HepG2 (cell line): ENCODE measurements at regions not wholly inside any gene's neighbourhood (a gene's known extent, or its start where the extent isn't known, plus 50 kb on each side); places are given as distances from the start of the nearest gene placed in this dataset.
A peak's percentile ranks its signal among the peaks of the same experiment; 100 is the strongest.

Experiments used
- ATAC-seq: fragments of 200-7000 bp; cut with Tn5 transposase; 3 replicates; pipeline ENCODE4 v1.9.1; 2020; ENCODE audit warnings: mild to moderate bottlenecking, moderate library complexity
- BruUV-seq: library from RNA; stranded (reverse); fragments of 400-500 nt; replicated peaks from 2 replicates; lab custom pipeline; 2021; lab: Mats Ljungman, UMichigan
- CTCF ChIA-PET: fragments of 300-600 bp; formaldehyde crosslinking; extraction: SDS; loops from one replicate; lab custom pipeline; 2021; ENCODE audit warnings: low total read pairs, inconsistent platforms, low intra/inter-chr PET ratio; lab: Yijun Ruan, JAX
- POLR2A ChIA-PET: fragments of 350-600 bp; sonication (Branson Sonifier 250); formaldehyde crosslinking; loops from one replicate; lab custom pipeline; 2020; ENCODE audit warnings: antibody characterized with exemption, inconsistent platforms; lab: Yijun Ruan, JAX
- DNase-seq: peaks from one replicate; pipeline ENCODE4 v3.0.0-alpha.2; 2015; ENCODE audit warnings: low spot score
- FAIRE-seq: peaks from 3 replicates; lab custom pipeline; 2011; peaks lifted over from hg19 to GRCh38; lab: Jason Lieb, UNC
- H2AFZ ChIP-seq: one replicate; pipeline ENCODE4 v1.6.1; 2011; ENCODE audit warnings: low read length, inconsistent platforms
- H3K27ac ChIP-seq: fragments of 300-600 bp; 3 replicates; pipeline ENCODE4 v1.8.0; 2011; ENCODE audit warnings: mixed run types, mild to moderate bottlenecking, mixed read lengths, low read length, inconsistent platforms; ENCODE audit not compliant: insufficient read depth; ENCODE audit errors: extremely low read length
- H3K27me3 ChIP-seq, 2 experiments: fragments of 200-600 bp in 1 of 2; 2 replicates in 1 of 2; 3 replicates in 1 of 2; pipeline versions ENCODE4 v1.6.0 to v1.8.0; 2011; ENCODE audit warnings: low read length in 2 of 2, mild to moderate bottlenecking in 2 of 2, moderate library complexity in 2 of 2, inconsistent platforms in 1 of 2; ENCODE audit not compliant: insufficient read depth in 2 of 2, control insufficient read depth in 1 of 2
- H3K36me3 ChIP-seq, 2 experiments: fragments of 200-600 bp in 1 of 2; replicated peaks in 1 of 2; 2 replicates in 1 of 2; 3 replicates in 1 of 2; pipeline versions ENCODE4 v1.5.1 to v1.8.0; 2011; ENCODE audit warnings: low read length in 2 of 2, inconsistent platforms in 1 of 2; ENCODE audit not compliant: insufficient read depth in 2 of 2, control insufficient read depth in 1 of 2
- H3K4me1 ChIP-seq: 2 replicates; pipeline ENCODE4 v1.5.1; 2012; ENCODE audit warnings: low read length, inconsistent platforms; ENCODE audit not compliant: insufficient read depth
- H3K4me2 ChIP-seq: 2 replicates; pipeline ENCODE4 v1.6.0; 2011; ENCODE audit warnings: low read depth, low read length, inconsistent platforms
- H3K4me3 ChIP-seq, 3 experiments: fragments of 200-600 bp in 1 of 3; sonication (generic), shearing (Covaris generic) in 1 of 3; replicated peaks in 1 of 3; 2 replicates each; pipeline ENCODE4 v1.5.1; 2011 to 2016; ENCODE audit warnings: low read length in 3 of 3, inconsistent platforms in 2 of 3, low read depth in 2 of 3, mild to moderate bottlenecking in 2 of 3, control low read depth in 1 of 3, mixed read lengths in 1 of 3; ENCODE audit not compliant: insufficient read depth in 1 of 3
- H3K79me2 ChIP-seq: one replicate; pipeline ENCODE4 v1.6.1; 2011; ENCODE audit warnings: low read length, inconsistent platforms; ENCODE audit not compliant: insufficient read depth
- H3K9ac ChIP-seq: 2 replicates; pipeline ENCODE4 v1.6.0; 2011; ENCODE audit warnings: mild to moderate bottlenecking, low read depth, low read length, inconsistent platforms; ENCODE audit not compliant: insufficient read depth
- H3K9me3 ChIP-seq: 2 replicates; pipeline ENCODE4 v1.5.1; 2012; ENCODE audit warnings: mild to moderate bottlenecking, low read length
- H4K20me1 ChIP-seq: 2 replicates; pipeline ENCODE4 v1.6.0; 2011; ENCODE audit warnings: inconsistent platforms, mild to moderate bottlenecking, low read length, moderate library complexity; ENCODE audit not compliant: insufficient read depth
- PHF20 ChIP-seq: sonication (generic); formaldehyde crosslinking; IDR thresholded peaks from 2 replicates; pipeline ENCODE4 v1.5.0; 2020; ENCODE audit warnings: mild to moderate bottlenecking, missing genetic modification reagents
- ZNF263 ChIP-seq: sonication (generic); formaldehyde crosslinking; IDR thresholded peaks from 2 replicates; pipeline ENCODE4 v1.4.0; 2020; ENCODE audit warnings: missing genetic modification reagents
- ZNF264 ChIP-seq: sonication (generic); formaldehyde crosslinking; IDR thresholded peaks from 2 replicates; pipeline ENCODE4 v1.4.0; 2020; ENCODE audit warnings: missing genetic modification reagents
- ZNF878 ChIP-seq: sonication (generic); formaldehyde crosslinking; IDR thresholded peaks from 2 replicates; pipeline ENCODE4 v1.8.1; 2023; ENCODE audit warnings: mild to moderate bottlenecking, missing genetic modification reagents, moderate library complexity
- WGBS: methylation state at CpG from one replicate; pipeline ENCODE4 v1.1.6; 2017; ENCODE audit warnings: low lambda C conversion rate; 5-methylcytosine and 5-hydroxymethylcytosine counted together
- in situ Hi-C: cut with HindIII; loops from 2 replicates; pipeline ENCODE4 v1.10.0; 2017; ENCODE audit warnings: low pct_unique_long_range_greater_than_20kb; ENCODE audit not compliant: extremely low pct_ligation_motif_present
- intact Hi-C: fragments of 100-400 bp; cut with micrococcal nuclease; formaldehyde crosslinking; loops from one replicate; pipeline ENCODE4 v1.10.0; 2022; ENCODE audit not compliant: unreplicated experiment

DNA sequence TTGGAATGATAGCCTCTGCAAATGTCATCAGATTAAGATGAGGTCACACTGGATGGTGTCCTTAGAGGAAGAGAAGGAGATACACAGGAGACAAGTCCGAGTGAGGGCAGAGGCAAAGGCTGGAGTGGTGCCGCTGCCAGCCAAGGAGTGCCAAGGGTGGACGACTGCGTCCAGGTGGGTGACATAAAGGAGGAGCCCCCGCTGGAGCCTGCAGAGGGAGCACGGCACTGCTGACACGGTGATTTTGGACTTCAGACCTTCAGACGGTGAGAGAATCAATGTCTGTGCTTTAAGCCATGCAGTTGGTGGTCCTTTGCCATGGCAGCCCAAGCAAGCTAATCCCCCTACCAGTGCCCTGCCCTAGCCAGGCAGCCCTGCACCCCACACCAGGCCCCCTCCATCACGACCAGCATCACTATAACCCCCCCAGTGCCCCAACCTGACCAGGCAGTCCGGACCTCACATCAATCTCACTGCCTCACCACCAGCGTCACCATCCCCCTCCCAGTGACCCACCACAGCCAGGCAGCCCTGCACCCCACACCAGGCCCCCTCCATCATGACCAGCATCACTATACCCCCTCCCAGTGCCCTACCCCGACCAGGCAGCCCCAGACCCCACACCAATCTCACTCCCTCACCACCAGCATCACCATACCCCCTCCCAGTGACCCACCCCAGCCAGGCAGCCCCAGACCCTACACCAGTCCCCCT is 130.0 kb downstream of the HMX1 start:
- TF ChIP-seq ZNF263 (CRISPR knock-in tag) (peak; percentile 63), ZNF264 (CRISPR knock-in tag) (no peak)
- Histone ChIP-seq H3K27ac (no peak overlapping the region), H3K9ac (no peak overlapping the region), H3K4me2 (no peak overlapping the region), H3K27me3 (peaks cover 1 to 27% of the 10 kb centered on the region in 2 experiments; a peak in 2 of 5 replicates), H2AFZ (no peak overlapping the region), H3K9me3 (no peaks in the 10 kb centered on the region), H4K20me1 (no peaks in the 10 kb centered on the region), H3K4me1 (no peaks in the 10 kb centered on the region), H3K79me2 (no peaks in the 10 kb centered on the region), H3K4me3 (no peak overlapping the region), H3K36me3 (no peaks in the 10 kb centered on the region)
- ChIA-PET CTCF (no interaction called here), POLR2A (no interaction called here)
- ATAC-seq (no peak), FAIRE-seq (no peak), DNase-seq (no peak)
- in situ Hi-C loops (no loop called here), intact Hi-C loops (no loop called here)
- no TSS peak for BruUV-seq
- WGBS, result 8% methylated on average over 9 of the region's 12 CpGs

DNA sequence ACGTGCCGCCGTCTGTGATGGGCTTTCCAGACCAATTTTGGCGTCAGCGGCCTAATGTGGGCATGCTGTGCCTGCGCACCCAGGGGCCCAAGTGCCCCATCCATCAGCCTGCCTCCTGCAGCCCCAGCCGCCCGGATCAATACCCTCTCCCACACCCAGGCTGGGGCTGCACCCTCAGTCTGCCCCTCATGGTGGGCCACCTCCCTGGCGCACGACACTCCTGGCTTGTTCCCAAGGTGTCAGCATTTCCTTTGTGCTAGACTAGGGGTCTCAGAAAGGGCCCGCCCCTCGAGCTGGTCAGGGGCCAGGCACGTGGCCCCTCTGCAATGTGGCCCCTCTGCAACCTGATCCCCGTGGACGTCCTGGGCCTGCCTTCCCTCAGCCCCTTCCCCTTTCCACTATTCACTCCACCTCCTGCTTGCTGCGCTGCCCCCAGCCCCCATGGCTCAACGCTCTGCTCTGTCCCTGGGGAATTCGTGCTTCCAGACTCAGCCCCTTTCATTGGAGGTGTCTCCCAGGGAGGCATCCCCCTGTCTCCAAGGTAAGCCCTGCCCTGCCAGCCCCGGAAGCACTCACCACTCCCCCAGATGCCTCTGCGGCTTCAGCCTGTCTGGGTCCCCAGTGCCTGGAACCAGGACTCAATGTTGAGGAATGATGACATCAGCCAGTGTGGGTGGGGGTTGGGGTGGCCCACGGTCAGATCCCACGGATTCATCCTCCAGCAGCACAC is 130.8 kb downstream of the HMX1 start:
- H3K27ac ChIP-seq, result no peak overlapping the region
- no peaks in the 10 kb centered on the region for H3K4me1 ChIP-seq
- FAIRE-seq, result no peak
- H2AFZ ChIP-seq, result no peak overlapping the region
- no peaks in the 10 kb centered on the region for H3K36me3 ChIP-seq
- CTCF ChIA-PET, result no interaction called here
- TF ChIP-seq ZNF878 (CRISPR knock-in tag) (no peak), PHF20 (CRISPR knock-in tag) (no peak)
- TF ChIP-seq, all 625 proteins: peak for 0
- POLR2A ChIA-PET, result no interaction called here
- WGBS, result 26% methylated on average over 17 of the region's 22 CpGs
- Histone ChIP-seq H3K4me2 (no peak overlapping the region), H3K9me3 (no peaks in the 10 kb centered on the region), H3K4me3 (no peak overlapping the region), H3K79me2 (no peaks in the 10 kb centered on the region), H3K9ac (no peak overlapping the region), H4K20me1 (no peaks in the 10 kb centered on the region), H3K27me3 (peaks cover 1 to 30% of the 10 kb centered on the region in 2 experiments; a peak in 3 of 5 replicates)
- BruUV-seq, result no TSS peak
- DNase-seq (no peak), ATAC-seq (no peak)
- in situ Hi-C loops, result no loop called here
- intact Hi-C loops, result no loop called here
